ENCODE measurements at regions not wholly inside any gene's neighbourhood (a gene's known extent, or its start where the extent isn't known, plus 50 kb on each side); places are given as distances from the start of the nearest gene placed in this dataset.

DNA sequence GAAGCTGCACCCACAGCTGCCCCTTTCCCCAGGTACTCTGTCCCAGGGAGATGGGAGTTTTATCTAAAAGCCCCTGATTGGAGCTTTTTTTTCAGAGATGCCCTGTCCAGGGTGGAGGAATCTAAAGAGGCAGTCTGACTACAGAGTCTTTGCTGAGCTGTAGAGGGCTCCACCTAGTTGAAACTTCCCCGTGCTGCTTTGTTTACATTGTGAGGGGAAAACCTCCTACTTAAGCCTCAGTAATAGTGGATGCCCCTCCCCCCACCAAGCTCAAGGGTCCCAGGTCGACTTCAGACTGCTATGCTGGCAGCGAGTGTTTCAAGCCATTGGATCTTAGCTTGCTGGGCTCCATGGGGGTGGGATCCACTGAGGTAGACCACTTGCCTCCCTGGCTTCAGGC, 470.1 kb upstream of the LARGE1 start:
- H3K9me3 Mint-ChIP-seq, result peaks cover 50% of the 10 kb centered on the region
- no peak overlapping the region for H3K27ac Mint-ChIP-seq
- TF ChIP-seq MLX (CRISPR knock-in tag; IDR thresholded peaks at IDR 0.05), result no peak
- no peak for TF ChIP-seq GTF2I (CRISPR knock-in tag; conservative IDR thresholded peaks at IDR 0.05)
- TF ChIP-seq RELA (CRISPR knock-in tag; IDR thresholded peaks at IDR 0.05; ENCODE audit: borderline replicate concordance), result no peak
- no peak for TF ChIP-seq SMAD3 (CRISPR knock-in tag; IDR thresholded peaks at IDR 0.05; ENCODE audit: borderline replicate concordance)
- TF ChIP-seq, protein P1, sequence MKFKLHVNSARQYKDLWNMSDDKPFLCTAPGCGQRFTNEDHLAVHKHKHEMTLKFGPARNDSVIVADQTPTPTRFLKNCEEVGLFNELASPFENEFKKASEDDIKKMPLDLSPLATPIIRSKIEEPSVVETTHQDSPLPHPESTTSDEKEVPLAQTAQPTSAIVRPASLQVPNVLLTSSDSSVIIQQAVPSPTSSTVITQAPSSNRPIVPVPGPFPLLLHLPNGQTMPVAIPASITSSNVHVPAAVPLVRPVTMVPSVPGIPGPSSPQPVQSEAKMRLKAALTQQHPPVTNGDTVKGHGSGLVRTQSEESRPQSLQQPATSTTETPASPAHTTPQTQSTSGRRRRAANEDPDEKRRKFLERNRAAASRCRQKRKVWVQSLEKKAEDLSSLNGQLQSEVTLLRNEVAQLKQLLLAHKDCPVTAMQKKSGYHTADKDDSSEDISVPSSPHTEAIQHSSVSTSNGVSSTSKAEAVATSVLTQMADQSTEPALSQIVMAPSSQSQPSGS (CRISPR knock-in tag; IDR thresholded peaks at IDR 0.05; ENCODE audit: borderline replicate concordance, low read depth), result no peak
- no peak for TF ChIP-seq TEAD1 (CRISPR knock-in tag; IDR thresholded peaks at IDR 0.05)
- no peak for TF ChIP-seq ETV6 (CRISPR knock-in tag; IDR thresholded peaks at IDR 0.05)
- TF ChIP-seq FOXJ3 (CRISPR knock-in tag; IDR thresholded peaks at IDR 0.05; ENCODE audit: borderline replicate concordance), result no peak
- no peak overlapping the region for H3K4me3 Mint-ChIP-seq
- peaks cover 14% of the 10 kb centered on the region for H3K36me3 Mint-ChIP-seq
- ChIA-PET POLR2A (no interaction called here), CTCF (interaction anchor here (0.8 to 1.6 kb wide), 4 partner anchors 11 to 285 kb away, joined by 3 to 10 read pairs (median 4); no protein-coding TSS in a partner anchor)
- ATAC-seq (peak; percentile 71), DNase-seq (ENCODE audit: low spot score) (peak; percentile 14)
- peaks cover 14% of the 10 kb centered on the region for H3K27me3 Mint-ChIP-seq (ENCODE audit: low read depth)
- H3K4me1 Mint-ChIP-seq, result no peaks in the 10 kb centered on the region

GRCh38 chr22:34395370-34395769, 475.1 kb upstream of the LARGE1 start:
- Mint-ChIP-seq H3K36me3 (no peaks in the 10 kb centered on the region; the same call in 1 of the 2 replicates), H3K27me3 (ENCODE audit: low read depth) (peaks cover 11% of the 10 kb centered on the region), H3K4me3 (no peak overlapping the region), H3K27ac (no peak overlapping the region), H3K9me3 (peaks cover 29% of the 10 kb centered on the region), H3K4me1 (no peaks in the 10 kb centered on the region)
- ATAC-seq (peak; percentile 32; the same call in 1 of the 2 replicates), DNase-seq (ENCODE audit: low spot score) (no peak)
- ChIA-PET CTCF (no interaction called here), POLR2A (no interaction called here)
- TF ChIP-seq ELF4 (CRISPR knock-in tag; IDR thresholded peaks at IDR 0.05; ENCODE audit: low read depth), result no peak
- TF ChIP-seq EMX1 (CRISPR knock-in tag; IDR thresholded peaks at IDR 0.05), result no peak
- TF ChIP-seq, protein P2, sequence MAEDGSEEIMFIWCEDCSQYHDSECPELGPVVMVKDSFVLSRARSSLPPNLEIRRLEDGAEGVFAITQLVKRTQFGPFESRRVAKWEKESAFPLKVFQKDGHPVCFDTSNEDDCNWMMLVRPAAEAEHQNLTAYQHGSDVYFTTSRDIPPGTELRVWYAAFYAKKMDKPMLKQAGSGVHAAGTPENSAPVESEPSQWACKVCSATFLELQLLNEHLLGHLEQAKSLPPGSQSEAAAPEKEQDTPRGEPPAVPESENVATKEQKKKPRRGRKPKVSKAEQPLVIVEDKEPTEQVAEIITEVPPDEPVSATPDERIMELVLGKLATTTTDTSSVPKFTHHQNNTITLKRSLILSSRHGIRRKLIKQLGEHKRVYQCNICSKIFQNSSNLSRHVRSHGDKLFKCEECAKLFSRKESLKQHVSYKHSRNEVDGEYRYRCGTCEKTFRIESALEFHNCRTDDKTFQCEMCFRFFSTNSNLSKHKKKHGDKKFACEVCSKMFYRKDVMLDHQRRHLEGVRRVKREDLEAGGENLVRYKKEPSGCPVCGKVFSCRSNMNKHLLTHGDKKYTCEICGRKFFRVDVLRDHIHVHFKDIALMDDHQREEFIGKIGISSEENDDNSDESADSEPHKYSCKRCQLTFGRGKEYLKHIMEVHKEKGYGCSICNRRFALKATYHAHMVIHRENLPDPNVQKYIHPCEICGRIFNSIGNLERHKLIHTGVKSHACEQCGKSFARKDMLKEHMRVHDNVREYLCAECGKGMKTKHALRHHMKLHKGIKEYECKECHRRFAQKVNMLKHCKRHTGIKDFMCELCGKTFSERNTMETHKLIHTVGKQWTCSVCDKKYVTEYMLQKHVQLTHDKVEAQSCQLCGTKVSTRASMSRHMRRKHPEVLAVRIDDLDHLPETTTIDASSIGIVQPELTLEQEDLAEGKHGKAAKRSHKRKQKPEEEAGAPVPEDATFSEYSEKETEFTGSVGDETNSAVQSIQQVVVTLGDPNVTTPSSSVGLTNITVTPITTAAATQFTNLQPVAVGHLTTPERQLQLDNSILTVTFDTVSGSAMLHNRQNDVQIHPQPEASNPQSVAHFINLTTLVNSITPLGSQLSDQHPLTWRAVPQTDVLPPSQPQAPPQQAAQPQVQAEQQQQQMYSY (CRISPR knock-in tag; IDR thresholded peaks at IDR 0.05), result no peak
- TF ChIP-seq IRF1 (CRISPR knock-in tag; IDR thresholded peaks at IDR 0.05), result no peak
- no peak for TF ChIP-seq NR2C2 (CRISPR knock-in tag; IDR thresholded peaks at IDR 0.05)
- no peak for TF ChIP-seq ETV6 (CRISPR knock-in tag; IDR thresholded peaks at IDR 0.05)
- no peak for TF ChIP-seq TEAD4 (CRISPR knock-in tag; IDR thresholded peaks at IDR 0.05)
- no peak for TF ChIP-seq SMAD4 (CRISPR knock-in tag; IDR thresholded peaks at IDR 0.05)
- TF ChIP-seq CBFB (CRISPR knock-in tag; IDR thresholded peaks at IDR 0.05; ENCODE audit: low read depth), result no peak
- TF ChIP-seq, protein P3, sequence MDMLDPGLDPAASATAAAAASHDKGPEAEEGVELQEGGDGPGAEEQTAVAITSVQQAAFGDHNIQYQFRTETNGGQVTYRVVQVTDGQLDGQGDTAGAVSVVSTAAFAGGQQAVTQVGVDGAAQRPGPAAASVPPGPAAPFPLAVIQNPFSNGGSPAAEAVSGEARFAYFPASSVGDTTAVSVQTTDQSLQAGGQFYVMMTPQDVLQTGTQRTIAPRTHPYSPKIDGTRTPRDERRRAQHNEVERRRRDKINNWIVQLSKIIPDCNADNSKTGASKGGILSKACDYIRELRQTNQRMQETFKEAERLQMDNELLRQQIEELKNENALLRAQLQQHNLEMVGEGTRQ (CRISPR knock-in tag; IDR thresholded peaks at IDR 0.05), result no peak
- no peak for TF ChIP-seq PRRX2 (CRISPR knock-in tag; IDR thresholded peaks at IDR 0.05)
- TF ChIP-seq ZNF219 (CRISPR knock-in tag; IDR thresholded peaks at IDR 0.05; ENCODE audit: borderline replicate concordance), result no peak
- TF ChIP-seq USF1 (CRISPR knock-in tag; IDR thresholded peaks at IDR 0.05), result no peak
- TF ChIP-seq, protein P4, sequence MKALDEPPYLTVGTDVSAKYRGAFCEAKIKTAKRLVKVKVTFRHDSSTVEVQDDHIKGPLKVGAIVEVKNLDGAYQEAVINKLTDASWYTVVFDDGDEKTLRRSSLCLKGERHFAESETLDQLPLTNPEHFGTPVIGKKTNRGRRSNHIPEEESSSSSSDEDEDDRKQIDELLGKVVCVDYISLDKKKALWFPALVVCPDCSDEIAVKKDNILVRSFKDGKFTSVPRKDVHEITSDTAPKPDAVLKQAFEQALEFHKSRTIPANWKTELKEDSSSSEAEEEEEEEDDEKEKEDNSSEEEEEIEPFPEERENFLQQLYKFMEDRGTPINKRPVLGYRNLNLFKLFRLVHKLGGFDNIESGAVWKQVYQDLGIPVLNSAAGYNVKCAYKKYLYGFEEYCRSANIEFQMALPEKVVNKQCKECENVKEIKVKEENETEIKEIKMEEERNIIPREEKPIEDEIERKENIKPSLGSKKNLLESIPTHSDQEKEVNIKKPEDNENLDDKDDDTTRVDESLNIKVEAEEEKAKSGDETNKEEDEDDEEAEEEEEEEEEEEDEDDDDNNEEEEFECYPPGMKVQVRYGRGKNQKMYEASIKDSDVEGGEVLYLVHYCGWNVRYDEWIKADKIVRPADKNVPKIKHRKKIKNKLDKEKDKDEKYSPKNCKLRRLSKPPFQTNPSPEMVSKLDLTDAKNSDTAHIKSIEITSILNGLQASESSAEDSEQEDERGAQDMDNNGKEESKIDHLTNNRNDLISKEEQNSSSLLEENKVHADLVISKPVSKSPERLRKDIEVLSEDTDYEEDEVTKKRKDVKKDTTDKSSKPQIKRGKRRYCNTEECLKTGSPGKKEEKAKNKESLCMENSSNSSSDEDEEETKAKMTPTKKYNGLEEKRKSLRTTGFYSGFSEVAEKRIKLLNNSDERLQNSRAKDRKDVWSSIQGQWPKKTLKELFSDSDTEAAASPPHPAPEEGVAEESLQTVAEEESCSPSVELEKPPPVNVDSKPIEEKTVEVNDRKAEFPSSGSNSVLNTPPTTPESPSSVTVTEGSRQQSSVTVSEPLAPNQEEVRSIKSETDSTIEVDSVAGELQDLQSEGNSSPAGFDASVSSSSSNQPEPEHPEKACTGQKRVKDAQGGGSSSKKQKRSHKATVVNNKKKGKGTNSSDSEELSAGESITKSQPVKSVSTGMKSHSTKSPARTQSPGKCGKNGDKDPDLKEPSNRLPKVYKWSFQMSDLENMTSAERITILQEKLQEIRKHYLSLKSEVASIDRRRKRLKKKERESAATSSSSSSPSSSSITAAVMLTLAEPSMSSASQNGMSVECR (CRISPR knock-in tag; IDR thresholded peaks at IDR 0.05; ENCODE audit: borderline replicate concordance), result no peak
- no peak for TF ChIP-seq ESRRA (CRISPR knock-in tag; IDR thresholded peaks at IDR 0.05; ENCODE audit: borderline replicate concordance)

Measured in WTC11 (cell line).